MM.1S (cell line): ENCODE measurements at regions not wholly inside any gene's neighbourhood (a gene's known extent, or its start where the extent isn't known, plus 50 kb on each side); places are given as distances from the start of the nearest gene placed in this dataset.

Experiments
- EZH2 ChIP-seq: fragments of 300-600 bp; sonication (generic); optimal IDR thresholded peaks from 2 replicates; pipeline ENCODE3; 2017; ENCODE audit warnings: low read depth, mild to moderate bottlenecking, antibody characterized with exemption, low read length, mixed read lengths
- TF ChIP-seq, protein P1 (sequence below): fragments of 300-600 bp; sonication (generic); IDR thresholded peaks from 2 replicates; pipeline ENCODE4 v1.5.1; 2016; ENCODE audit warnings: antibody characterized with exemption, low read length, mixed read lengths

DNA sequence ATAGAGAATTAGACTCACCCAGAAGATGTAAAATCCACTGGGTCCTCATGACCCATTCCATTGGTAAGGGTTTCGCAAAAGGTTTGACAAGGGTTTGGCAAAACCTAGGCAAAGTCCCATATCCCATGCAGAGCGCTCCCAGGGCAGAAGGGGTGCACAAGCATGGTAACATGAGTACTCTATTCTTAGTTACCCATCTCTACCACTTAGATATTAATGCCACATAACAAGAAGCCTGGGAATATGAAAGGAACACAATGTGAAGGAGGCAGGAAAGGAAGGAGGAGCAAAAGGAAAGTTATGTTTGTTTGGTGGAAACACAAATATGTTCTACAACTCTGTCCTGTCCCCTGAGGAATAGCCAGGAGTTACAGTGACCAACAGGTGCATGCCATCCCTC, 163.1 kb downstream of the FAXC start:
- TF ChIP-seq, protein P1, sequence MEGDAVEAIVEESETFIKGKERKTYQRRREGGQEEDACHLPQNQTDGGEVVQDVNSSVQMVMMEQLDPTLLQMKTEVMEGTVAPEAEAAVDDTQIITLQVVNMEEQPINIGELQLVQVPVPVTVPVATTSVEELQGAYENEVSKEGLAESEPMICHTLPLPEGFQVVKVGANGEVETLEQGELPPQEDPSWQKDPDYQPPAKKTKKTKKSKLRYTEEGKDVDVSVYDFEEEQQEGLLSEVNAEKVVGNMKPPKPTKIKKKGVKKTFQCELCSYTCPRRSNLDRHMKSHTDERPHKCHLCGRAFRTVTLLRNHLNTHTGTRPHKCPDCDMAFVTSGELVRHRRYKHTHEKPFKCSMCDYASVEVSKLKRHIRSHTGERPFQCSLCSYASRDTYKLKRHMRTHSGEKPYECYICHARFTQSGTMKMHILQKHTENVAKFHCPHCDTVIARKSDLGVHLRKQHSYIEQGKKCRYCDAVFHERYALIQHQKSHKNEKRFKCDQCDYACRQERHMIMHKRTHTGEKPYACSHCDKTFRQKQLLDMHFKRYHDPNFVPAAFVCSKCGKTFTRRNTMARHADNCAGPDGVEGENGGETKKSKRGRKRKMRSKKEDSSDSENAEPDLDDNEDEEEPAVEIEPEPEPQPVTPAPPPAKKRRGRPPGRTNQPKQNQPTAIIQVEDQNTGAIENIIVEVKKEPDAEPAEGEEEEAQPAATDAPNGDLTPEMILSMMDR, result no peak
- TF ChIP-seq EZH2, result no peak
